Neural cell (in vitro differentiated cells): ENCODE measurements at regions not wholly inside any gene's neighbourhood (a gene's known extent, or its start where the extent isn't known, plus 50 kb on each side); places are given as distances from the start of the nearest gene placed in this dataset.

ENCODE experiments used
- CTCF ChIP-seq: fragments of 450-650 bp; IDR thresholded peaks from 2 replicates; pipeline ENCODE4 v1.5.1; 2014; ENCODE audit warnings: antibody characterized with exemption, mild to moderate bottlenecking, moderate library complexity; ENCODE audit not compliant: poor library complexity, severe bottlenecking
- EZH2 ChIP-seq: fragments of 200-600, 300-800 bp; shearing (Covaris generic), sonication (generic); IDR thresholded peaks from 2 replicates; pipeline ENCODE4 v1.6.1; 2014; ENCODE audit warnings: antibody characterized with exemption, low read length, borderline replicate concordance, mild to moderate bottlenecking; ENCODE audit not compliant: insufficient read depth, poor library complexity, severe bottlenecking
- POLR2AphosphoS5 ChIP-seq: IDR thresholded peaks from 2 replicates; pipeline ENCODE4 v1.6.1; 2012
- REST ChIP-seq: IDR thresholded peaks from 2 replicates; pipeline ENCODE4 v1.6.1; 2012; ENCODE audit warnings: borderline replicate concordance
- SMC3 ChIP-seq: fragments of 450-650 bp; conservative IDR thresholded peaks from 2 replicates; pipeline ENCODE4 v1.6.1; 2014; ENCODE audit warnings: antibody characterized with exemption, mild to moderate bottlenecking, moderate library complexity; ENCODE audit not compliant: poor library complexity
- TAF1 ChIP-seq: IDR thresholded peaks from 2 replicates; pipeline ENCODE4 v1.6.1; 2012; ENCODE audit warnings: low read depth

GRCh38 chr12:40522837-40523236, 169.4 kb upstream of the CNTN1 start:
- no peak for TF ChIP-seq SMC3
- no peak for TF ChIP-seq CTCF
- no peak for TF ChIP-seq EZH2
- TF ChIP-seq TAF1, result no peak
- TF ChIP-seq REST, result no peak
- no peak for TF ChIP-seq POLR2AphosphoS5
